B cell (primary cell): ENCODE measurements at regions not wholly inside any gene's neighbourhood (a gene's known extent, or its start where the extent isn't known, plus 50 kb on each side); places are given as distances from the start of the nearest gene placed in this dataset.

Experiments
- EZH2 ChIP-seq: IDR thresholded peaks from 2 replicates; pipeline ENCODE4 v1.6.1; 2012; ENCODE audit warnings: borderline replicate concordance, low read depth, mild to moderate bottlenecking, moderate library complexity, low read length; ENCODE audit not compliant: insufficient read depth, poor library complexity, severe bottlenecking
- TF ChIP-seq, protein P1 (sequence below): fragments of 200-600 bp; IDR thresholded peaks from one replicate; pipeline ENCODE4 v1.8.0; 2022; ENCODE audit warnings: antibody characterized with exemption, mild to moderate bottlenecking

DNA sequence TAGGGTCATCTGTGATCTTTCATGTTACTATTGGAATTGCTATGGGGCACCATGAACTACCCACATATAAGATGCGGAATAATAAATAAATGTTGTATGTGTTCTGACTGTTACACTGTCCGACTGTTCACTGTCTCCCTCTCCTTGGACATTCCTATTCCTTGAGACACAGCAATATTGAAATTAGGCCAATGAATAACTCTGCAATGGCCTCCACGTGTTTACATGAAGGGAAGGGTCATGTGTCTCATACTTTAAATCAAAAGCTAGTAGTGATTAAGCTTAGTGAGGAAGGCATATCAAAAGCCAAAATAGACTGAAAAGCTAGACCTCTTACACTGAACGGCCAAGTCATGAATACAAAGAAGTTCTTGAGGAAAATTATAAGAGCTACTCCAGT lies 751.3 kb downstream of the SOCS6 start:
- no peak for TF ChIP-seq EZH2
- TF ChIP-seq, protein P1, sequence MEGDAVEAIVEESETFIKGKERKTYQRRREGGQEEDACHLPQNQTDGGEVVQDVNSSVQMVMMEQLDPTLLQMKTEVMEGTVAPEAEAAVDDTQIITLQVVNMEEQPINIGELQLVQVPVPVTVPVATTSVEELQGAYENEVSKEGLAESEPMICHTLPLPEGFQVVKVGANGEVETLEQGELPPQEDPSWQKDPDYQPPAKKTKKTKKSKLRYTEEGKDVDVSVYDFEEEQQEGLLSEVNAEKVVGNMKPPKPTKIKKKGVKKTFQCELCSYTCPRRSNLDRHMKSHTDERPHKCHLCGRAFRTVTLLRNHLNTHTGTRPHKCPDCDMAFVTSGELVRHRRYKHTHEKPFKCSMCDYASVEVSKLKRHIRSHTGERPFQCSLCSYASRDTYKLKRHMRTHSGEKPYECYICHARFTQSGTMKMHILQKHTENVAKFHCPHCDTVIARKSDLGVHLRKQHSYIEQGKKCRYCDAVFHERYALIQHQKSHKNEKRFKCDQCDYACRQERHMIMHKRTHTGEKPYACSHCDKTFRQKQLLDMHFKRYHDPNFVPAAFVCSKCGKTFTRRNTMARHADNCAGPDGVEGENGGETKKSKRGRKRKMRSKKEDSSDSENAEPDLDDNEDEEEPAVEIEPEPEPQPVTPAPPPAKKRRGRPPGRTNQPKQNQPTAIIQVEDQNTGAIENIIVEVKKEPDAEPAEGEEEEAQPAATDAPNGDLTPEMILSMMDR = no peak
